Liver (tissue), 7 donors: ENCODE measurements at regions not wholly inside any gene's neighbourhood (a gene's known extent, or its start where the extent isn't known, plus 50 kb on each side); places are given as distances from the start of the nearest gene placed in this dataset.

Experiments used
- DNase-seq: peaks from one replicate; pipeline ENCODE4 v3.0.0-alpha.2; 2017; ENCODE audit warnings: low spot score
- H3K27ac ChIP-seq, 2 donors: one replicate each; pipeline ENCODE4 v1.7.0; 2013; ENCODE audit warnings: inconsistent platforms in 2 of 2, low read length in 2 of 2, control low read depth in 1 of 2, low read depth in 1 of 2, mild to moderate bottlenecking in 1 of 2
- H3K27me3 ChIP-seq, 4 donors: one replicate each; pipeline versions ENCODE4 v1.6.1 to v1.7.0; 2013; ENCODE audit warnings: low read length in 3 of 4, inconsistent platforms in 1 of 4, mild to moderate bottlenecking in 1 of 4, moderate library complexity in 1 of 4; ENCODE audit not compliant: control insufficient read depth in 4 of 4, insufficient read depth in 4 of 4
- H3K36me3 ChIP-seq, 4 donors: one replicate each; pipeline versions ENCODE4 v1.6.1 to v1.7.0; 2013; ENCODE audit warnings: low read length in 3 of 4, mild to moderate bottlenecking in 3 of 4, low read depth in 1 of 4, moderate library complexity in 1 of 4; ENCODE audit not compliant: control insufficient read depth in 4 of 4, insufficient read depth in 3 of 4
- H3K4me1 ChIP-seq, 4 donors: one replicate each; pipeline versions ENCODE4 v1.6.1 to v1.7.0; 2013; ENCODE audit warnings: low read length in 3 of 4, mild to moderate bottlenecking in 3 of 4, moderate library complexity in 1 of 4; ENCODE audit not compliant: control insufficient read depth in 4 of 4, insufficient read depth in 4 of 4
- H3K4me3 ChIP-seq, 3 donors: one replicate each; pipeline versions ENCODE4 v1.6.1 to v1.7.0; 2013; ENCODE audit warnings: low read length in 3 of 3, control low read depth in 1 of 3, low read depth in 1 of 3, mild to moderate bottlenecking in 1 of 3
- H3K9ac ChIP-seq, 2 donors: one replicate each; pipeline ENCODE4 v1.7.0; 2013; ENCODE audit warnings: low read length in 2 of 2, mild to moderate bottlenecking in 2 of 2, moderate library complexity in 2 of 2, control low read depth in 1 of 2, low read depth in 1 of 2
- H3K9me3 ChIP-seq, 4 donors: one replicate each; pipeline versions ENCODE4 v1.6.1 to v1.7.0; 2013; ENCODE audit warnings: low read length in 3 of 4; ENCODE audit not compliant: control insufficient read depth in 4 of 4
- EGR1 ChIP-seq, 2 donors: IDR thresholded peaks; 2 replicates each; pipeline ENCODE4 v1.6.1; 2016 to 2018; ENCODE audit warnings: antibody characterized with exemption in 2 of 2, low read depth in 2 of 2
- FOXA1 ChIP-seq: IDR thresholded peaks from 2 replicates; pipeline ENCODE4 v1.6.1; 2016; ENCODE audit warnings: antibody characterized with exemption
- FOXA2 ChIP-seq: IDR thresholded peaks from 2 replicates; pipeline ENCODE4 v1.6.1; 2016; ENCODE audit warnings: antibody characterized with exemption
- GABPA ChIP-seq, 2 donors: IDR thresholded peaks in 1 of 2; conservative IDR thresholded peaks in 1 of 2; 2 replicates each; pipeline ENCODE4 v1.6.1; 2016; ENCODE audit warnings: antibody characterized with exemption in 2 of 2, mild to moderate bottlenecking in 1 of 2, moderate library complexity in 1 of 2
- HNF4A ChIP-seq, 2 donors: conservative IDR thresholded peaks; 2 replicates each; pipeline ENCODE4 v1.6.1; 2016; ENCODE audit warnings: antibody characterized with exemption in 2 of 2, mild to moderate bottlenecking in 2 of 2
- HNF4G ChIP-seq: IDR thresholded peaks from 2 replicates; pipeline ENCODE4 v1.6.1; 2016; ENCODE audit warnings: antibody characterized with exemption
- JUND ChIP-seq, 2 donors: IDR thresholded peaks; 2 replicates each; pipeline ENCODE4 v1.6.1; 2016; ENCODE audit warnings: antibody characterized with exemption in 2 of 2
- MAX ChIP-seq: IDR thresholded peaks from 2 replicates; pipeline ENCODE4 v1.6.1; 2016; ENCODE audit warnings: antibody characterized with exemption
- NR2F2 ChIP-seq: IDR thresholded peaks from 2 replicates; pipeline ENCODE4 v1.6.1; 2016; ENCODE audit warnings: antibody characterized with exemption
- RAD21 ChIP-seq, 2 donors: IDR thresholded peaks; 2 replicates each; pipeline ENCODE4 v1.6.1; 2016; ENCODE audit warnings: antibody characterized with exemption in 2 of 2, mild to moderate bottlenecking in 2 of 2
- REST ChIP-seq: IDR thresholded peaks from 2 replicates; pipeline ENCODE4 v1.6.1; 2016; ENCODE audit warnings: antibody characterized with exemption, mild to moderate bottlenecking
- RXRA ChIP-seq, 2 donors: IDR thresholded peaks; 2 replicates each; pipeline ENCODE4 v1.6.1; 2017 to 2018; ENCODE audit warnings: antibody characterized with exemption in 2 of 2, mild to moderate bottlenecking in 1 of 2
- SP1 ChIP-seq: IDR thresholded peaks from 2 replicates; pipeline ENCODE4 v1.6.1; 2018; ENCODE audit warnings: antibody characterized with exemption, mild to moderate bottlenecking
- TAF1 ChIP-seq: conservative IDR thresholded peaks from 2 replicates; pipeline ENCODE4 v1.6.1; 2016; ENCODE audit warnings: antibody characterized with exemption, mild to moderate bottlenecking
- YY1 ChIP-seq: IDR thresholded peaks from 2 replicates; pipeline ENCODE4 v1.6.1; 2016; ENCODE audit warnings: antibody characterized with exemption, mild to moderate bottlenecking
- ZBTB33 ChIP-seq: IDR thresholded peaks from 2 replicates; pipeline ENCODE4 v1.6.1; 2016; ENCODE audit warnings: antibody characterized with exemption
- WGBS: extraction: QIAGEN DNeasy Blood & Tissue Kit; methylation state at CpG from one replicate; pipeline ENCODE4 v1.1.7; 2013; 5-methylcytosine and 5-hydroxymethylcytosine counted together
- TF ChIP-seq, protein P1 (sequence below): IDR thresholded peaks from 2 replicates; pipeline ENCODE4 v1.6.1; 2016; ENCODE audit warnings: antibody characterized with exemption
- donor health status: healthy.
- donor health status: healthy.
- donor health status: healthy.
- donor health status: healthy.

DNA sequence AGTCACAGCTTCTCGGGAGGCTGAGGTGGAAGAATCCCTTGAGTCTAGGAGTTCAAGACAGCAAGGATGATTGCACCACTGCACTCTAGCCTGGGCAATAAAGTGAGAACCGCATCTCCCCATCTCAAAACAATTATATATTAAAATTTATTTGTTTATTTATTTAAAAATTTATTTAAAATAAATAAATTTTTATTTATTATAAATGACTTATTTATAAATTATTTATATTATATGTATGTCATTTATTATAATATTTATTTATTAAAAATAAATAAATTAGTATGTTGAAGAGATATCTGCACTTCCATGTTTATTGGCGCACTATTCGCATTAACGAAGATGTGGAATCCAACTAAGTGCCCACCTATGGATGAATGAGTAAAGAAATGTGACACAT is 683.2 kb upstream of the BRINP3 start:
- Histone ChIP-seq H3K4me1 (no peaks in the 10 kb centered on the region), H3K27me3 (no peaks in the 10 kb centered on the region), H3K9me3 (peaks cover 0 to 4% (median 0%) of the 10 kb centered on the region in 4 donors), H3K4me3 (no peak overlapping the region), H3K9ac (no peak overlapping the region), H3K27ac (no peak overlapping the region), H3K36me3 (no peaks in the 10 kb centered on the region)
- WGBS, result 95% methylated on average over 5 of the region's 5 CpGs
- DNase-seq, result no peak
- TF ChIP-seq YY1 (no peak), REST (no peak), EGR1 (IDR thresholded peaks at IDR 0.05; ENCODE audit: low read depth in 2 of 2) (no peak), TAF1 (no peak), NR2F2 (no peak), JUND (IDR thresholded peaks at IDR 0.05) (no peak), MAX (no peak), GABPA (IDR thresholded peaks at IDR 0.05 in 1 of 2, conservative IDR thresholded peaks at IDR 0.05 in 1 of 2) (no peak), RAD21 (IDR thresholded peaks at IDR 0.05) (no peak), SP1 (no peak), FOXA1 (no peak)
- TF ChIP-seq, protein P1, sequence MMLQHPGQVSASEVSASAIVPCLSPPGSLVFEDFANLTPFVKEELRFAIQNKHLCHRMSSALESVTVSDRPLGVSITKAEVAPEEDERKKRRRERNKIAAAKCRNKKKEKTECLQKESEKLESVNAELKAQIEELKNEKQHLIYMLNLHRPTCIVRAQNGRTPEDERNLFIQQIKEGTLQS, result no peak

DNA sequence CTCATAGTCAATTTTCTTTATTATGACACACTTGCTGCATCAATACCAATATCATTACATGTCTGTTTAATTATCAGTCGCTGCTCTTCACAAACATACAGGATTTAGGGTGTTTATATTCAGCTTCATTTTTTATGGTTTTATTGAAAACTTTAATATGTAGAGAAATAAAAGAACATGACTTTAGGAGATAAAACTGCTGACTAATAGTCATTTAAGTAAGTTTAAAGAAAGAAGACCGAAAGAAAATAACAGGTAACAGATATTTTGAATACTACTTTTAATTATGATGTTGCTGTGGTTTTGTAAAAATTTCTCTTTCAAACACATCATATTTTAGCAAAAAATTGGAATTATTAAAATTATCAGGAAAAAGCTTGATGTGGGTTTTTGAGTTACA is 685.1 kb upstream of the BRINP3 start:
- WGBS, result 59% methylated on average over 2 of the region's 2 CpGs
- peaks cover 0 to 4% (median 0%) of the 10 kb centered on the region in 4 donors for H3K9me3 ChIP-seq
- no peaks in the 10 kb centered on the region for H3K27me3 ChIP-seq
- no peak overlapping the region for H3K9ac ChIP-seq
- no peaks in the 10 kb centered on the region for H3K4me1 ChIP-seq
- H3K27ac ChIP-seq, result no peak overlapping the region
- no peaks in the 10 kb centered on the region for H3K36me3 ChIP-seq
- H3K4me3 ChIP-seq, result no peak overlapping the region
- no peak for DNase-seq
- TF ChIP-seq YY1, result no peak
- TF ChIP-seq, protein P1, result no peak

- H3K9ac ChIP-seq, result no peak overlapping the region
- no peaks in the 10 kb centered on the region for H3K4me1 ChIP-seq
- H3K36me3 ChIP-seq, result no peaks in the 10 kb centered on the region
- H3K27me3 ChIP-seq, result no peaks in the 10 kb centered on the region
- DNase-seq, result no peak
- H3K9me3 ChIP-seq, result peaks cover 0 to 4% (median 0%) of the 10 kb centered on the region in 4 donors
- no peak overlapping the region for H3K4me3 ChIP-seq
- H3K27ac ChIP-seq, result no peak overlapping the region
- TF ChIP-seq TAF1 (no peak), SP1 (no peak), REST (no peak), RXRA (IDR thresholded peaks at IDR 0.05) (no peak), HNF4G (no peak), FOXA1 (no peak), JUND (IDR thresholded peaks at IDR 0.05) (no peak), NR2F2 (no peak), EGR1 (IDR thresholded peaks at IDR 0.05; ENCODE audit: low read depth in 2 of 2) (no peak), HNF4A (conservative IDR thresholded peaks at IDR 0.05) (no peak), RAD21 (IDR thresholded peaks at IDR 0.05) (no peak), FOXA2 (no peak), YY1 (no peak), ZBTB33 (no peak), GABPA (IDR thresholded peaks at IDR 0.05 in 1 of 2, conservative IDR thresholded peaks at IDR 0.05 in 1 of 2) (no peak)
- TF ChIP-seq, protein P1, result no peak
These were observed 686.0 kb upstream of the BRINP3 start for GRCh38 chr1:191163621-191164020.
